Type B pancreatic cell (in vitro differentiated cells): ENCODE measurements at regions not wholly inside any gene's neighbourhood (a gene's known extent, or its start where the extent isn't known, plus 50 kb on each side); places are given as distances from the start of the nearest gene placed in this dataset.

Experiments used
- DNase-seq: peaks from one replicate; pipeline ENCODE4 v3.0.0; 2021; ENCODE audit warnings: mixed read lengths; ENCODE audit not compliant: unreplicated experiment; ENCODE audit errors: extremely low spot score
- H3K27ac Mint-ChIP-seq: 2 replicates; pipeline ENCODE4 v1.8.0; 2021; ENCODE audit warnings: mild to moderate bottlenecking, mixed read lengths
- H3K27me3 Mint-ChIP-seq: 2 replicates; pipeline ENCODE4 v1.8.0; 2021; ENCODE audit warnings: mixed read lengths
- H3K36me3 Mint-ChIP-seq: 2 replicates; pipeline ENCODE4 v1.8.0; 2021; ENCODE audit warnings: mixed read lengths
- H3K4me1 Mint-ChIP-seq: one replicate; pipeline ENCODE4 v1.8.0; 2021; ENCODE audit warnings: mixed read lengths; ENCODE audit not compliant: unreplicated experiment
- H3K4me3 Mint-ChIP-seq: 2 replicates; pipeline ENCODE4 v1.8.0; 2021; ENCODE audit warnings: mild to moderate bottlenecking, mixed read lengths
- H3K9me3 Mint-ChIP-seq: 2 replicates; pipeline ENCODE4 v1.8.0; 2021; ENCODE audit warnings: mixed read lengths
- TF ChIP-seq, protein P1 (sequence below): fragments of 200-600 bp; sonication (generic); conservative IDR thresholded peaks from 2 replicates; pipeline ENCODE4 v1.5.0; 2021; ENCODE audit warnings: antibody characterized with exemption, mild to moderate bottlenecking

DNA sequence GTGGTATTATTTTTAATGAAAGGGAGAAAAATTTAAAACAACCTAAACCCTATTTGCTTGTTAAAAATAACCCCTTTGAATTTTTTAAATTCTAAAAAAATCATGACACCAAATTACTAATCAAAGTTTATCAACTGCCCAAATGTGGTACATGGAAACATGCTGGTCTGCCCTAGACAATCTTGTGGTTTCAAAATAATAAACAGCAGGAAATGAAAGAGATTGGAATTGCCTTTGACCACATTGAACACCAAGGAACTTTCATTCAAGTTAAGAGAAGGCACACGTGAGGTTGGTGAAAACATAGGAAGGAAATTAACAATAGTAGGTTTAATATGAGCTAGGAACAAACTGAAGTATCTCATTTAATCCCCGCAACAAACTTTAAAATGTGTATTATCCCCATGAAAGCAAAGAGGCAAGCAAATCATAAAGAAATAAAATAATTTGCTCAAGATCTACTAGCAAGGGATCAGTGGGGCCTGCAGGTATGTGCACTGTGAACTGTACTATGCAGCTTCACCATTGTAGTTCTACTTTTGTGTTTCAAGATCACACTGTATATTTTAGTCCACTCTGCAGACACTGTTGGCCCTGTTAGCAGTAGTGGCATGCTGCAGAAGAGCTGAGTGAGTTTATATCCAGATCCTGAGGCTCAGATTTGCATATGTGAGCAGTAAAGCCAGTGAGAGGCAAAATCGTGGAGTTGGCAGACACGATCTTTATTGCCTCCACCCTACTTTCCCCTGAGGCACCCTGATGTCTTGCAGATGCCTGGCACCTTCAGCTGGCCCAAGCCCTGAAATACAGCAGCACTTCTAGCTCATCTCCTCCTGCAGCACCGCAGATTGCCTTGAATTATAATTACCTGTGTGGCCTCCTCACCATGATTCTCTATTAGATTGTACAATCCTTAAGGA is 157.8 kb upstream of the TENT5A start:
- Mint-ChIP-seq H3K4me1 (no peaks in the 10 kb centered on the region), H3K27ac (no peak overlapping the region), H3K9me3 (no peaks in the 10 kb centered on the region), H3K4me3 (no peak overlapping the region), H3K36me3 (no peaks in the 10 kb centered on the region), H3K27me3 (no peaks in the 10 kb centered on the region)
- no peak for DNase-seq
- TF ChIP-seq, protein P1, sequence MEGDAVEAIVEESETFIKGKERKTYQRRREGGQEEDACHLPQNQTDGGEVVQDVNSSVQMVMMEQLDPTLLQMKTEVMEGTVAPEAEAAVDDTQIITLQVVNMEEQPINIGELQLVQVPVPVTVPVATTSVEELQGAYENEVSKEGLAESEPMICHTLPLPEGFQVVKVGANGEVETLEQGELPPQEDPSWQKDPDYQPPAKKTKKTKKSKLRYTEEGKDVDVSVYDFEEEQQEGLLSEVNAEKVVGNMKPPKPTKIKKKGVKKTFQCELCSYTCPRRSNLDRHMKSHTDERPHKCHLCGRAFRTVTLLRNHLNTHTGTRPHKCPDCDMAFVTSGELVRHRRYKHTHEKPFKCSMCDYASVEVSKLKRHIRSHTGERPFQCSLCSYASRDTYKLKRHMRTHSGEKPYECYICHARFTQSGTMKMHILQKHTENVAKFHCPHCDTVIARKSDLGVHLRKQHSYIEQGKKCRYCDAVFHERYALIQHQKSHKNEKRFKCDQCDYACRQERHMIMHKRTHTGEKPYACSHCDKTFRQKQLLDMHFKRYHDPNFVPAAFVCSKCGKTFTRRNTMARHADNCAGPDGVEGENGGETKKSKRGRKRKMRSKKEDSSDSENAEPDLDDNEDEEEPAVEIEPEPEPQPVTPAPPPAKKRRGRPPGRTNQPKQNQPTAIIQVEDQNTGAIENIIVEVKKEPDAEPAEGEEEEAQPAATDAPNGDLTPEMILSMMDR, result no peak

DNA sequence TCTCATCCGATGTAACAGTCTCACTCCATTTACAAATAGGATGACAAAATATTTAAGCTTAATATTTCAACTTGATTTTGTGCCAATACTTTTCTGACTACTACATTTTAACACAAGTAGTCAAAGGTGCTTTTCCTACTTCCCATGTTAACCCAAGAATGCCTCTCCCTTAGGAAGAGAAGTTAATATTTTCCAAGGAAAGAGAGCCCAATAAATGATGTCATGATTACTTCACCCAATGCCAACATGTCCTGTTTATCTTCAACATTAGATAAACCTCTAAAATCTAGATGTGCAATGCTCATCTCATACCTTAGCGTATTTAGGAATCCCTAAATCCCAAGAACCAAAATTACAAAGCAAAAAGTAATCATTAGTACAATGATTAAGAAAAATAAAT is 156.7 kb upstream of the TENT5A start:
- Mint-ChIP-seq H3K4me3 (no peak overlapping the region), H3K36me3 (no peaks in the 10 kb centered on the region), H3K27ac (no peak overlapping the region), H3K9me3 (no peaks in the 10 kb centered on the region), H3K27me3 (no peaks in the 10 kb centered on the region), H3K4me1 (no peaks in the 10 kb centered on the region)
- no peak for DNase-seq
- TF ChIP-seq, protein P1, result no peak

DNA sequence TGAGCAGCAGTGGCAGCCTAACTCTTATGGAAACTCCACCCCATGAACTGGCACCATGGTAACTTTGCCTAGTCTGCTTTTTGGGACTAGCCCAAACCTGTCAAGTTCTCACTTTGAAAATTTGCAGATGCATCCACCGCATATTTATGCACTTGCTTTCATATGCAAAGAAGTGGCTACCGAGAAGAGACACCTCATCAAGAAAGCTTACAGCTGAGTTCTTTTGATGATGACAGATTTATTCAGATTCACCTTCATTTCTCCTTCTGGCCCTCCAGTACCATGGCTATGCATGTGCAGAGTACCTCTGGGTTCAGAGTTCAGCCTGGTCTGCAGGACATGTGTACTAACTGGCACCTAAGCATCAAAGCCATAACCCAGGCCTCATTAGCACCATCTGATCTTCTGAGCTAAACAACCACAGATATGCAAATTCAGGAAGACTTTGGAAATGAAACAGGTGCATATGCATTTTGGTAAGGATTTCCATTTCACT is 154.3 kb upstream of the TENT5A start:
- no peak overlapping the region for H3K27ac Mint-ChIP-seq
- H3K36me3 Mint-ChIP-seq, result no peaks in the 10 kb centered on the region
- H3K4me1 Mint-ChIP-seq, result no peaks in the 10 kb centered on the region
- TF ChIP-seq, protein P1, result no peak
- H3K27me3 Mint-ChIP-seq, result no peaks in the 10 kb centered on the region
- no peaks in the 10 kb centered on the region for H3K9me3 Mint-ChIP-seq
- no peak for DNase-seq
- H3K4me3 Mint-ChIP-seq, result no peak overlapping the region

DNA sequence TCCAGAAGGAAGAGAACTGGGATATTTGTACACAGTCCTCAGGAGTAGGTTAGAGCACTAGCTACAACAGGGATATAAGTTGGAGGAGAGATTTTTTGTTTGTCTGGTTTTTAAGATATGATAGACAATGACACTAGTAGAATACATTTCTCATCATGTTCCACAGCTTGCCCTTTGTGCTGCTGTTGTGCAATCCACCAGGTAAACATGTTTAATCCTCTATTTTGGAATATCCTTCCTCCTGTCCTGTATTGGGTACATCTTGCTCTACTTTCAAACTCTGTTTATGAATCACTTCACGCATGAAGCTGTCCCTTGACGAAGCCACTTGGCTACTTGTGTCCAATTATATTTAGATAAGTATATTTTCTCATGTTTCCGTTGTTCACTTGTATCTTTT is 153.6 kb upstream of the TENT5A start:
- H3K4me1 Mint-ChIP-seq, result no peaks in the 10 kb centered on the region
- no peak overlapping the region for H3K4me3 Mint-ChIP-seq
- DNase-seq, result no peak
- TF ChIP-seq, protein P1, result no peak
- no peaks in the 10 kb centered on the region for H3K9me3 Mint-ChIP-seq
- no peaks in the 10 kb centered on the region for H3K27me3 Mint-ChIP-seq
- H3K36me3 Mint-ChIP-seq, result no peaks in the 10 kb centered on the region
- no peak overlapping the region for H3K27ac Mint-ChIP-seq

DNA sequence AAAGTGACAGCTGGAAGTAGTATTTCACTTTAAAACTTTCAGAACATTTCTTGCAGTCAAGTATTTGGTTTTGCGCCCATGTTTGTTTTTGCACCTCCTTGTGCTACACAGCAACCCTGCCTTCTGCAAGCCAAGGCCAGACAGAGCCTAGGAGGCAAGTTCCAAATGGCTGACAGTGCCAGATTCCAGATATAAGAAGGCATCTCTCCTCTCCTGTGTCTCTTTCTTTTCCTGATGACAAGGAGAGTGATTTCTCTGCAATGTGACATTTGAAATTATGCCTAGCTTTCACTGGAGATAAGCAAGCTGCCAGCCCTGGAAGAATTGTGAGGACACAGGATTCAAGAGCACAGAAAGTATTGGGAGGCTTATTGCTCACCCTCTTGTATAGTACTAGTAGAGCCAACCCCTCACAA is 149.1 kb upstream of the TENT5A start:
- Mint-ChIP-seq H3K4me1 (no peaks in the 10 kb centered on the region), H3K36me3 (no peaks in the 10 kb centered on the region), H3K27ac (no peak overlapping the region), H3K9me3 (no peaks in the 10 kb centered on the region), H3K27me3 (no peaks in the 10 kb centered on the region), H3K4me3 (no peak overlapping the region)
- no peak for DNase-seq
- TF ChIP-seq, protein P1, result no peak
